ENCODE measurements at regions not wholly inside any gene's neighbourhood (a gene's known extent, or its start where the extent isn't known, plus 50 kb on each side); places are given as distances from the start of the nearest gene placed in this dataset.

DNA sequence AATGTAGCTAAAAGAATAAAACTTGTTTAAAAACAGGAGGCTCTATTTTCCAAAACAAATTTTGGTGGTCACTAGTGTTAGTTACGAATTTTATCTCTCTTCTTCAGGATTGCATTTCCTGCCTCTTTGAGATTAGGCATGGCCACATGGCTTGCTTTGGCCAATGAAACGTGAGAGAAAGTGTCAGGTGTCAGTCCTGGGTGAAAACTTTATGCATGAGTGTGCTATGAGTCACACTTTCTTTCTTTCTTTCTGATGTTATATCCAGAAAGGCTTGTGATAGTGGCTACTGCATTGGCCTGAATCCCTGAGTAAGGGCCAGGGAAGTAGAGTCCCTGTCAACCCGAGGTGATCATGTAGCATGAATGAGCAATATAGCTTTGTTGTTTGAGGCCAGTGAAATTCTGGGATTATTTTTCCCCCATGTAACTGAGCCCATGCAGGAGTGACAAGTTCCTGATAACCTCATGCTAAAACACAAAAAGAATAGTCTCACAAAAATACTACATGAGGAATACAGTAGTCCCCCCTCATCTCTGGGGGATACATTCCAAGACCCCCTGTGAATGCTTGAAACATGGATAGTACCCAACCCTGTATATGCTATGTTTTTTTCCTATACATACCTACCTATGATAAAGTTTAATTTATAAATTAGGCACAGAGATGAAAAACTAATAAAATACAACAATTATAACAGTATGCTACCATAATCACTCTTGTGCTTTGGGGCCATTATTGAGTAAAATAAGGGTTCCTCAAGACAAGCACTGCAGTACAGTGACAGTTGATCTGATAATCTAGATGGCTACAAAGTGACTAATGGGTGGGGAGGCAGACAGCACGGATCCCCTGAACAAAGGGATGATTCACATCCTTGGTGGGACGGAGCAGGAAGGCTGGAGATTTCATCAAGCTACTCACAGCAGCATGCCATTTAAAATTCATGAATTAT lies 109.5 kb downstream of the CDC42EP3 start:
- Histone ChIP-seq H3K4me1 (peaks cover 0 to 15% (median 3%) of the 10 kb centered on the region in 3 donors), H3K4me3 (no peak overlapping the region), H3K27me3 (no peaks in the 10 kb centered on the region), H3K36me3 (no peaks in the 10 kb centered on the region), H3K9me3 (no peaks in the 10 kb centered on the region), H3K27ac (no peak overlapping the region)
- TF ChIP-seq POLR2A (IDR thresholded peaks at IDR 0.05) = no peak
- TF ChIP-seq CTCF (IDR thresholded peaks at IDR 0.05) = no peak
- 31 to 54% methylated on average over 5 of the region's 5 CpGs for WGBS, 2 donors
- intact Hi-C loops (cut with DNase I) = no loop called here
- no peak for DNase-seq

GRCh38 chr2:37563375-37564015 lies 107.9 kb downstream of the CDC42EP3 start:
- Histone ChIP-seq H3K9me3 (no peaks in the 10 kb centered on the region), H3K4me1 (peaks cover 0 to 15% (median 3%) of the 10 kb centered on the region in 3 donors), H3K36me3 (no peaks in the 10 kb centered on the region), H3K27me3 (no peaks in the 10 kb centered on the region), H3K4me3 (no peak overlapping the region), H3K27ac (peak overlapping the region in 2 of 4 donors; percentile 34 to 40)
- TF ChIP-seq POLR2A (IDR thresholded peaks at IDR 0.05) (no peak), CTCF (IDR thresholded peaks at IDR 0.05) (no peak)
- WGBS, 2 donors = 55 to 89% methylated on average over 6 of the region's 6 CpGs
- DNase-seq = no peak
- intact Hi-C loops (cut with DNase I) = no loop called here

DNA sequence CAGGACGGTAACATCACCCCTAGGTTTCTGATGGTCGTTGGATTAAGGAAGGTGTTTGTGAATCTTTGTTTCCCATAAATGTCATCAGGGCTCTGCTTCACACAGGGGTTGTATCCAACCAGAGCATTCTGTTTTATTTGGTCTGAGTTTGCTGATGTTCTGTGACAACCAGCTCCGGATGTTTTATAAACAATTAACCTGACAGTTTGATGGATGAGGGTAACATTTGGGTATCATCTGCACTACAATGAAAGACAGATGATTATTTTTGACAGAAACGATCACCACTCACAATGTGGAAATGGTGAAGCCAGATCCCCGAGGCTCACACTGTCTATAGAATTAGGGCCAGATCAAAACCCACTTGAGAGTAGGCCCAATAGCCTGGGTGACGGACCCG lies 107.1 kb downstream of the CDC42EP3 start:
- Histone ChIP-seq H3K9me3 (no peaks in the 10 kb centered on the region), H3K27ac (peak overlapping the region in 3 of 4 donors; percentile 40 to 46 (median 40)), H3K36me3 (no peaks in the 10 kb centered on the region), H3K27me3 (peaks cover 0 to 3% (median 0%) of the 10 kb centered on the region in 4 donors), H3K4me1 (peaks cover 0 to 20% (median 3%) of the 10 kb centered on the region in 3 donors), H3K4me3 (no peak overlapping the region)
- no peak for DNase-seq
- intact Hi-C loops (cut with DNase I) = no loop called here
- TF ChIP-seq POLR2A (IDR thresholded peaks at IDR 0.05) = no peak
- WGBS, 2 donors = 63 to 73% methylated on average over 7 of the region's 7 CpGs

GRCh38 chr2:37566517-37566981 lies 104.9 kb downstream of the CDC42EP3 start:
- WGBS, 2 donors = 69 to 76% methylated on average over 4 to 5 of the region's 5 CpGs

DNA sequence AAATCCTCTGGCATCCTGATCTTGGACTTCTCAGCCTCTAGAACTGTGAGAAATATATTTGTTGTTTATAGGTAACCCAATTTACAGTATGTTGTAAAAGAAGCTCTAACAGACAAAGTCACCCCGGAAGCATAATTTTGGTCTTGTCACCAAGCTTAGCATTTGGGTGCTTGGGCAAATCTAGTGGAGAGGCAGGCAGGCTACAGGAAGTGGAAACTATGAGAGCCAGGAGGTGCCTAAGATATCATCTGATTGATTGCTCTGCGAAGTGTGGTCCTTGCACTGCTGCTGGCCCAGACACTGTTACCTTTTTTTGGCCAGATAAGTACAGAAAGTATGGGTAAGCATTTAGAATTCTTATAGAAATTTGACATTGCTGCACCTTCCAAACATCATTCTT lies 102.9 kb downstream of the CDC42EP3 start:
- Histone ChIP-seq H3K9me3 (no peaks in the 10 kb centered on the region), H3K4me3 (no peak overlapping the region), H3K4me1 (peaks cover 0 to 23% (median 0%) of the 10 kb centered on the region in 3 donors), H3K36me3 (no peaks in the 10 kb centered on the region), H3K27ac (no peak overlapping the region), H3K27me3 (peaks cover 0 to 3% (median 0%) of the 10 kb centered on the region in 4 donors)
- TF ChIP-seq POLR2A (IDR thresholded peaks at IDR 0.05) = no peak
- no peak for TF ChIP-seq CTCF (IDR thresholded peaks at IDR 0.05)
- WGBS, 2 donors = 68 to 92% methylated on average over 2 of the region's 2 CpGs
- intact Hi-C loops (cut with DNase I) = no loop called here
- no peak for DNase-seq

More at GRCh38 chr2:37566517-37566981, 104.9 kb downstream of the CDC42EP3 start:
- no peak for TF ChIP-seq CTCF (IDR thresholded peaks at IDR 0.05)
- TF ChIP-seq POLR2A (IDR thresholded peaks at IDR 0.05) = no peak
- Histone ChIP-seq H3K4me3 (no peak overlapping the region), H3K27ac (peak overlapping the region in 2 of 4 donors; percentile 25 to 40), H3K36me3 (no peaks in the 10 kb centered on the region), H3K4me1 (peaks cover 0 to 26% (median under 1%) of the 10 kb centered on the region in 3 donors), H3K27me3 (peaks cover 0 to 3% (median 0%) of the 10 kb centered on the region in 4 donors), H3K9me3 (no peaks in the 10 kb centered on the region)
- no peak for DNase-seq
- intact Hi-C loops (cut with DNase I) = no loop called here
